NAMALWA (cell line): ENCODE measurements at regions not wholly inside any gene's neighbourhood (a gene's known extent, or its start where the extent isn't known, plus 50 kb on each side); places are given as distances from the start of the nearest gene placed in this dataset.
"Not testable (repeated sequence)": the region's sequence is repeated elsewhere in the genome, so short reads cannot be mapped to it uniquely, and the experiment has no call there.

Experiments used
- DNase-seq: peaks from one replicate; pipeline ENCODE4 v3.0.0-alpha.2; 2015; ENCODE audit warnings: low spot score

DNA sequence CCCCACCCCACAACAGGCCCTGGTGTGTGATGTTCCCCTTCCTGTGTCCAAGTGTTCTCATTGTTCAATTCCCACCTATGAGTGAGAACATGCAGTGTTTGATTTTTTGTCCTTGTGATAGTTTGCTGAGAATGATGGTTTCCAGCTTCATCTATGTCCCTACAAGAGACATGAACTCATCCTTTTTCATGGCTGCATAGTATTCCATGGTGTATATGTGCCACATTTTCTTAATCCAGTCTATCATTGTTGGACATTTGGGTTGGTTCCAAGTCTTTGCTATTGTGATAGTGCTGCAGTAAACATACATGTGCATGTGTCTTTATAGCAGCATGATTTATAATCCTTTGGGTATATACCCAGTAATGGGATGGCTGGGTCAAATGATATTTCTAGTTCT is 163.9 kb downstream of the PTPRU start:
- not testable (repeated sequence) for DNase-seq

DNA sequence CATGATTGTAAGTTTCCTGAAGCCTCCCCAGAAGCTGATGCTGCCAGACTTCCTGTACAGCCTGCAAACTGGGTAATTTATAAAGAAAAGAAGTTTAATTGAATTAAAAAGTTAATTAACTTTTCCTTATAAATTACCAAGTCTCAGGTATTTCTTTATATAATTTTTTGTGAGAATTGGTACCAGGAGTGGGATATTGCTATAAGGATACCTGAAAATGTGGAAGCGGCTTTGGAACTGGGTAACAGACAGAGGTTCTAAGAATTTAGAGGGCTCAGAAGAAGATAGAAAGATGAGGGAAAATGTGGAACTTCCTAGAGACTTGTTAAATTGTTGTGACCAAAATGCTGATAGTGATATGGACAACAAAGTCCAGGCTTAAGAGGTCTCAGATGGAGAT is 163.1 kb downstream of the PTPRU start:
- no peak for DNase-seq

DNA sequence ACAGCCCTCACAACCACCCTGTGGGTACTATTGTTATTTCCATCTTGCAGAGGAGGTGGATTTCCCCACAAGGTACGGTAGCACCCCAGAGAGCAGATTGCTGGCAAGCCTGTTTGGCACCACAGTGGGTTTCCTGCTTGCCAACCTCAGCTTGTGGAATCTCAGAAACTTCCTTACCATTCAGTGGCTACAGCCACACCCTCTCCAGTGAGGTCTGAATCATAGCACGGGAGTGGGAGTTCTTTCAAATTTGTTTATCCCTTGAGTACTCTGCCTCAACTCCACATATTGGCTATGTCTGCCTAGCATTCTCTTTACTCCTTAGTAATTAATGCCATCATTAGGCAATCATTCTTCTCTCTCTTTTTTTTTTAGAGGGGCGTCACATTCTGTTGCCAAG is 162.1 kb downstream of the PTPRU start:
- no peak for DNase-seq

DNA sequence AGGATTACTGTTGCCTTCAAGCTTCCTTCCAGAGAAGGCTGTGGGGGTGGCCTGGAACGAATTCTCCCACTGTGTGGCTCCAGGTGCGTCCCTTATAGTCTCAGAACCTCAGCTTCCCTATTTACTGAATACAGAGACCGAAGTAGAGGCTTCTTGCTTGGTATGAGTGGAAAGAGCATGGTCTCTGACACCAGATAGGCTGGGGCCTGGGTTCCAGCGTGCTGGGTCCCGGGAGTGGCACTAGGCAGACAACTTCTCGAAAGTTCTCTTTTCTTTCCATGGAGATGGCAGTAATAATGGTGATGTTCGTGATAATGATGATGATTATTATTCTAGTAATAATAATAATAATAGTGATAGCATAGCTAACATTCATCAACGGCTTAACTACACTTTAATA is 161.7 kb downstream of the PTPRU start:
- no peak for DNase-seq

DNA sequence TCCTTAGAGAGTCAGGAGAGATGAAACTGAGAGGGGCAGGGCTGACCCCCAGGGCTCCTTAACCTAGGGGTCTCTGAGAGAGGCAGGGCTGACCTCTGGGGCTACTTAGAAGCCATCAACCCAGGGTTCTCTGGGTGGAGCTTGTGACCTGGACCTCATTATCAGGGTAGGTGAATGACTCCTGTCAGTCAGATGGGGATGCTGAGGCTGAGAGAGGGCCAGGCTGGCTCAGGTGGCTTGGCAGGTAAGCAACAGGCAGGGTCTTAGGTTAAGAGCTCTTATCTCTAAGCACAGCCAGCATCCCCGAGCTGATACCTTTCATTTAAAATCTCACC is 160.9 kb downstream of the PTPRU start:
- no peak for DNase-seq

DNA sequence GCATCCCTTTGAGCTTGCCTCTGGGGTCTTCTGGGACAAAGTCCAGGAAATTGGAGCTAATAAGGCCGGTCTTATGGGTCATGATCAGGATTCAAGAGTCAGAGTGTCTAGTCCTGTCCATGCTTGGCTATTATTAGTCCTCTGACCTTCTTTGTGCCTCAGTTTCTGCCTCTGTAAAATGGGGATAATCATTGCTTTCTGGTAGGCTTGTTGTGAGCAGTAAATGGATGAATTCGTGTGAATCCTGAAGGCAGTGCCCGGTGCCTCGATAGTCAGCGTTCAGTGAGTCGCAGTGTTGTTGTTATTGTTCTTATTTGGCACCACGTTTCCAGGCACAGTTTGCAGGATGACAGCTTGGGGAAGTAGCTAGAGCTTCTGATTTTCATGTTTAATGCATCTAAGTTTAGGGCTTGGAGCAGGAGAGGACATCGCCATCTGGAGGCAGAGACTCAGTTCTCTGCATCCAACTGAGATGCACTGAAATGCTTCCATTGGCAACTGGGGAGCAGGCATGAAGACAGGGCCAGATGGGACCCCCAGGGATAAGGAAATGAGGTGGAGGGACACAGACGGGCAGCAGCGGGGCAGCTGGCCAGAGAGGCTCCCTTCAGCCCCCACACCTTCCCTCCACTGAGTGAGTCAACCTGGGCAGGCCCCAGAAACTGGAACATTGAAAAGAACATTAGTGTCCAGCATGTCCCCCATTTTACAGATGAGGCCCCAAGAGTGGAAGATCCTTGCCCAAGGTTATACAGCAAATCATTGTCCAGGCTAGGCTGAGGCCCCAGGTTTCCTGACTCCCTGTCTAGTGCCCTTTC is 160.3 kb downstream of the PTPRU start:
- DNase-seq: no peak

DNA sequence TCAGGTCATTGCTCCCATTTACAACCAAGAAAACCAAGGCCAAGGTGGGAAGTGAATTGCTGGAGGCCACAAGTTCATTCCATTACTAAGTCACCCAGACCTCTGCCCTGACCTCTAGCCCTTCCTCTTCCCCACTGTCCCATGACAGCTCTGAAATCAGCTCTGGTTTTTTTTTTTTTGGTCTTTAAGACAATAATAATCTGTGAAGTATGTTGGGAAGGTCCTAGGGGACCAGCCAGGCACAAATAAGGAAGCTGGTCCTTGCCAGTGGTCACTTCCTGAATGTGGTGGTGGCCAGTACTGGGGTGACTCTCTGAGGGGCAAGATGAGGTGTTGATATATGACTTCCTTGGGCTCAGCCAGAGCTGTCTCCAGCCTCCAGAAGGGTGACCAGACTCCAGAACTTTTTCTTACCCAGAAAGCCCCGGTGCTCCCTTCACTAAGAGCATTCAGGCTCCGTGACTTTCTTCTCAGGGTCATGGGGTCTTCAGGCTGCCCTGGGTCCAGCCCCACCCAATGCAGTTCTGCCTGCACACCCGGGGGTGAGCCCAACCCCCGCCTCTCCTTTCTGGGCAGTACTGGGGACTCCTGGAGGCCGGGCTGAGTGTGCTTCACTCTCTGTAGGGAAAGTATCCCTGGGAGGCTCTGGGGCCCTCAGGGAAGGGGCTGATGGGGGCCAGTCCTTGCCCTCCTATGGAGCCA is 159.6 kb downstream of the PTPRU start:
- no peak for DNase-seq

DNA sequence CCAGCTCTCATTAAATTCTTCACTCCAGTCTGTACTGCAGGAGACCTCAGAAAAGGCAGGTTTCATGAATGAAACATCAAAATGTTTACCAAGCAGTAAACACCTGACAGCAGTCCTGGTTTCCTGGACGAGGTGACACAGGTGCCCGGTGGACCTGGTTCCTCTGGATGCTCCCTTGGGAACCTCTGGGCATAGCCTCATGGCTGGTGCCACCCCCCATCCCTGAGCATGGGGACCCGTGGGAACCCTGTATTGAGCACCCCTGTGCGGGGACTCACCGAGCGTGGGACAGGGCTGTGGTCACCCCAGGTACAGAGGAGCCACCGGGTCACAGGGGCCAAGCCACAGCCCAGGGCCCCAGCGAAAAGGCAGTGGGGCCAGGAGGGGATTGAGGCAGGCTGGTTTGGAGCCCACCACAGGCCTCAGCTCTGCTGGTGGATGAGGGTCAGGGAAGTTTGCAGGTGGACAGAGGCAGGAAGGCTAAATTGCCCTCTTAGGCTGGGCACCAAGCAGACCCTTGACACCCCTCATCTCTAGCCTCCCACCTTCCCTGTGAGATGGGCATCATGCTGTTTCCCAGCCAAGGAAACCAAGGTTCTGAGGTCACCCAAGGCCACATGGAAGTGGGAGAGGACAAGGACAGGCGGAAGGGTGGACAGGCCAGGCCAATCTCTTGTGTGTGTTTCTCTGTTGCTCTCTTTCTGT is 158.4 kb downstream of the PTPRU start:
- DNase-seq: no peak

DNA sequence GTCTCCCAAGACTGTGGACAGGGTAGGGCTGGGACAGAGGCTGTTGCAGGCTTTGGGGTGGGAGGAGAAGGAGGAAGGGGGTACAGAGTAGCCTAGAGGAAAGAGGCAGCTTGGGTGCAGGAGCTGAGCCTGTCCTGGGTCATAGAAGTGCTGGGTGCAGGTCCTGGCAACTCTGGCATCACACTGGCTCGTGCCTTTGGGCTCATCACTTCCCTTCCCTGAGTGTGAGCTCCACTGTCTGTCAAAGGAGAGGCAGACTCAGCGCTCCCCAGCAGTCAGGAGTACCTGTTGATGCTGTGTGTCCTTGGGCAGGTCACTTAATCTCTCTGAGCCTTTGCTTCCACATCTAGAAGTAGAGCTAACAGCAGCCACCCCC is 157.1 kb downstream of the PTPRU start:
- DNase-seq: no peak

DNA sequence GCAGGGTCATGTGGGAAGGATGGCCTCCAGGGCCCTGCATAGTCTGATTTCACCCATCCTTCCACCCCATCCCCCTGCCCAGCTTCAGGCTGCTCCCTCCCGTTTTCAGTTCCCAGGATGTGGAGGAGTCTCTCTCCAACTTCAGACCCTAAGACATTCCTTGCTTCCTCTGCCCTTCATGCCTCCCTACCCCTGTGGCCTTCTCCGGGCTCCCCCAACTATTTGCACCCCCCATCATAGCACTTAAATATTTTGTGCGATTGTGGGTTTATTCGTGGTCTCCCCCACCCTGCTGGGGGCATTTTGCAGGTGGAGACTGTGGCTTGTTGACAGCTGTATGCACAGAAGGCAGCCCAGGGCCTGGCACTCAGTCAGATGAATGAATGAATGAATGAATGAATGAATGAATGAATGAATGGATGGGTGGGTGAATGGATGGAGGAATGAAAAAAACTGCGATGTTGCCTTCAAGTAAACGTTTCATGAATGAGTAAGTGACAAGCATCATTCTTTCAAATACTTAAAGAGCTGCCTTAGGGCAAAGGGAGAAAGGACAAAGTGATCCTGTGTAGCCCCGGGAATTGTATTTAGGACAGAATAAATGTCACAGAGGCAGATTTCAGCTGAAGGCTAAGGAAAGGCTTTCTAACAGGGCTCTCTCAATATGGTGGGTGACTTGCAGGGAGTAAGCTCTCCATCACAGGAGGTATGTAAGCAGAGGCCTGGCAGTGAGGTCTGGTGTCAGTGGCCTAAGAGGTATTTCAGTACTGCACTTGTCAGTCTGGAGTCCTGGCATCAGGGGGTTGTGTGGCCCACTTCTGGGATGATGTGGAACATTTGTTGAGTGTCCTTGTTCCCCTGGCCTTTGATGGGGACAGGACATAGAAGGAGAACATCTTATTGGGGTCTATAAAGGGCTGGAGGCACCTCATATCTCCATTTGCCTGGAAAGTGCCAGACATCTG is 156.4 kb downstream of the PTPRU start:
- DNase-seq: no peak

DNA sequence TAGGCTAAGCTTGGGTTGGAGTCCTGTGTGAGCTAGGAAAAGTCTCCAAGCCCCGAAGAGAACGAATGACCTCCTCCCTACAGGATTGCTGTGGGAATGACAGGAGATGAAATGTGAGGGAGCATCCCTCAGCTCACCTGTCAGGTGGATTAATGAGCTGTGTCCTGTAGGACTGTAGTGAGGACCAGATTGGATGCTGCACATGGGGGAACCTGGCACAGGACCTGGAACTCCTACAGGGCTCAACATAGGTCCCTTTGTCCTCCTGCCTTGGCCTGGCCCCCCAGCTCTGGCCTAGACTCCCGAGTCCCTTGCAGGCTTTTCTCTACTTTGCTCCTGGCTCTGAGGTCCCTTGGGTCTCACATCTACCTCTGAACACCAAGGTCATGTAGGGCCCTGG is 155.7 kb downstream of the PTPRU start:
- DNase-seq: no peak

DNA sequence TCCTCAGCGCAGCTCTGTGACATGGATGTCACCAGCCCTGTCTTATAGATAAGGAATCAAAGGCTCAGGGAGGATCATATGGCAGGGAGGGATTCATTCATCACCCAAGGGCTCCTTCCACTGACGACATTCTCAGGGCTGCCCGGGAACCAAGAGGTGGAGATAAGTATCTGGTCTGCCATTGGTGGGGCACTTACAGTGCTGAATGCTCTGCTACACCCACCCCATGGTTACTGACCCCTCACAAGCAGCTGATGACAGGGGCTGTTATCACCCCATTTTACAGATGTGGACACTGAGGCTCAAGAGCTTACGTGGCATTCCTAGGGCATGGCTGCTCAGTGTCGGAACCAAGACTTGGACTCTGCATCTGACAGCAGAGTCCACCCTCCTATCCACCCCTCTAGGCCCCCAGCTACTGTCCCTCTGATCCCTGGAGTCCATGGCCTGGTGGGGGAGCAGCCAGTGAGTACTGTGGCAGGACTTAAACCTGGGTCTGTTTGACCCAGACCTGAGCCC is 155.1 kb downstream of the PTPRU start:
- no peak for DNase-seq

DNA sequence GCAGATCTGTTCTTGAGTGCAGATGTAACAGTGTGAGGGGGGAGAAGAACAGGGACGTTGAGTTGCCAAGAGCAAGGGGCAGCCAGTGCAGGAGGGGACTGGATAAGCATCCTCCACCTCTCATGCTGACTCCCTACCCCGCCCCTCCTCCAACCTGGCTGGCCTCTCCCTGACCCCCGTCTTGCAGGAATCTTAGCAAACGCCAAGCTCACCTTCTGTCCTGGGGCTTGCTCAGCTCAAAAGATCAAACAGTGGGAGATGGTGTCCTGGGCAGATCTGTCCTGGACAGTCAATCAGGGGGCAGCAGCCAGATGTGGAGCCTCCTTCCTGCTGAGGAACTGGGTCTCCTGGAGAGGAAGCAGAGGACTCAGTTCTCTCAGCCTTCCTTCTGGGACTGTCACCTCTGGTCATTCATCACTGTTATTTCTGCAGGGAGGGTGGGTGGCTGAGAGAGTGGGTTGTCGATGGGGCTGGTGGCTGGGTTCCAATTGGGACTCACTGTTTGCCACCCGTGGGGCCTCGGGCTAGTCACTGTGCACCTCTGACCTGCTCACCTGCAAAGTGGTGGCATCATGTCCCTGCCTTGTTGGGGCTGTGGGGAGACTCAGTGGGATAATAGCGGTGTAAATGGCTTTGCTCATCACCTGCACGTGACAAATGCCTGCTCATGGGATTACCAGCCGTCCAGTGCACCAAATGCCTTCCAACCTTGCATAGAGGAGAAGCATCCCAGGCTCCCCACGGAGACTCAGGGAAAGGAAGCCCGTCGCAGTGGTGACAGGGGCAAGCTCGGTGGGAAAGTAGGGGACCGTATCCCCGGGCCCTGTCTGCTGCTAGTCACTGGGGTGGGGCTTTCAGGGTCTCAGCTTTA is 154.4 kb downstream of the PTPRU start:
- no peak for DNase-seq

DNA sequence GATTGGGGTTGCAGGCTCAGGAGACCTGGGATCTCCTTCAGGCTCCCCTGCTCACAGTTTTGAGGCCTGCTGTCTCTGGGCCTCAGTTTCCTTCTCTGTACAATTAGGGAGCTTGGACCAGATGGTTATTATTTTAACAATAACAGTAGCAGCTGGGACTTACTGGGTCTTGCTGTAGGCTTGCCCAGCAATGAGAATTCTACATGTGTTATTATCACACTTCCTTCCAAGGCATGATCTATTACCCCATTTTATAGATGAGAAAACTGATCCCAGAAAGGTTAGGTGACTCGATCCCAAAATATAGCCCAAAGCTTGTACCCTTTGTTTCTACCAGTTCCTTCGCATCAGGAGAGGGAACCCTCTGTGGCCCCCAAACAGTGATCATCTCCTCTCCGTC is 153.8 kb downstream of the PTPRU start:
- DNase-seq: no peak

DNA sequence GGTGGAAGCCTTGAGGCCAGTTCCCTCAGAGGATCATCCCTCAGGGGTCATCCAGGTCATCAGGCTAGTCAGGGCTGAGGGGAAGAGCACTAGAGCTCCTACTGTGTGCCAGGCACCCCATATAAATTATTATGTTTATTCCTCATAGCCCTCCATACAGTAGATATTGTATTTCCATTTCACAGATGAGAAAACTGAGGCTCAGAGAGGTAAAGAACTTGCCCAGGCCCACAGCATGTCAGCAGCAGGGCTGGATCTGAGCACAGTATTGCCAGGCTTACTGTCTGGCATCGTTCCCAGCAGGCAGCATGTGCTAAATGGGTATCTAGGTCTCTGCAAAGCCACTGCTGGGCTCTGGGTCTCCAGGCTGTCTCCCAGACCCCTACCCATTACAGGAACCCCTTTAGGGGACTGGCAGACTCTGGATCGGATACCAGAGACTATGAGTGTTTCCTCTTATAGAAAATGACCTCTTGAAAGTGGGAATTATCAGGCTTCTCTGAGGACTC is 153.3 kb downstream of the PTPRU start:
- DNase-seq: no peak

DNA sequence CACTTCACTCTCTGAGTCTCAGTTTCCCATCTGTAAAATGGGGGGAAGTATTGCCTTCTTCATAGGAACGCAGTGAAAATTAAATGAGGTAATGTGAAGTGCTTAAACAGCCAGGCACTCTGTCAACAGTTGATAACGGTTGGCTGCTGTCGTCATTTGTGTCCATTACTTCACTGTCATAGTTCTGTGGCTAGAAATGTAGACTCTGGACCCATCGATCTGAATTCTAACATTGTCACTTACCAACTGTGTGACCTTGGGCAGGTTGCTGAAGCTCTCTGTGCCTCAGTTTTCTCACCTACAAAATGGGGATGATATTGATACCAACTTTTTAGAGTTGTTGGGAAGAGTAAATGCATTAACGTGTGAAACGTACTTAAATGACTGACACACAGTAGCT is 152.6 kb downstream of the PTPRU start:
- DNase-seq: no peak

DNA sequence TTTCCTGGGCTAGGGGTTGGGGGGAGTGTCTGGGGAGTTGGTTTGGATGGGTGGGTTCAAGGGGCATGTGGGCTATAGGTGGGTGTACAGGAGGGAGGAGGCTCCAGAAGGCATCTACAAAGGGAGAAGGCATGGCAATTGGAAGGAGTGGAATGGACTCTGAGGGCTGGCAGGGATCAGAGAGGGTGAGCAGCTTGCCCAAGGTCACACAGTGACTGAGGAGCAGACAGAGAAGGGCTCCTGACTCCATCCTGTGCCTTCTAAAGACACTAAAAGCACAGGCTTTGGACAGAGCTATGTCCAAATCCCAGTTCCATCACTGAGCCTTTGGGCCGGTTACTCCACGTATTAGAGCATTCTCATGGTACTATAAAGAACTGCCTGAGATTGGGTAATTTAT is 151.8 kb downstream of the PTPRU start:
- DNase-seq: no peak

DNA sequence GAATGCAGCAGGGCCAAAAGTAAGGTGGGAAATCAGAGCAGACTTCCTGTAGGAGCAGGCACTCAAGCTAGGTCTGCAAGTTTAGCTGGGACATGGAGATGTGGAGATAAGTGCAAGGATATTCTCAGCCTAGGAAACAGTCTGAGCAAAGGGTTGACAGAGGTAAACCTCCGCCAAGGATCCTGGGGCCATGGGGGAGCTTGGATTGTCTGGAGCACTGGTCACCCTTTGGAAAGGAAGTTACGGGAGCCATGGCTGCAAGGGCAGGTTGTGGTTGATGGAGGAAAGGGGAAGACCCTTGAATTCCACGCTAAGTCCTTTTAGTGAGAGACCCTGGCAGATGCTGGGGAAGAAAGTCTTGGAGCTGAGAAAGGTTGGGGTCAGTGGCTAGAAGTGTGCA is 150.9 kb downstream of the PTPRU start:
- no peak for DNase-seq

DNA sequence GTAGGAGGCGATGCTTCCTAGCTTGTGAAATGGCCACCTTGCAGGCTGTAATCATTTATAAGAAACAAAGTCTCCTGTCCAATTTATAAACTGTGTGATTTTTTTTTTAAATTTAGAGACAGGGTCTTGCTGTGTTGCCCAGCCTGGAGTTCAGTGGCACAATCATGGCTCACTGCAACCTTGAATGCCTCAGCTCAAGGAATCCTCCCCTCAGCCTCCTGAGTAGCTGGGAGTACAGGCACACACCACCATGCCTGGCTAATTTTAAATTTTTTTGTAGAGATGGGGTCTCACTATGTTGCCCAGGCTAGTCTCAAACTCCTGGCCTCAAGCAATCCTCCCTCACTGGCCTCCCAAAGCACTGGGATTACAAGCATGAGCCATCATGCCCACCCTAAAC is 150.1 kb downstream of the PTPRU start:
- not testable (repeated sequence) for DNase-seq

DNA sequence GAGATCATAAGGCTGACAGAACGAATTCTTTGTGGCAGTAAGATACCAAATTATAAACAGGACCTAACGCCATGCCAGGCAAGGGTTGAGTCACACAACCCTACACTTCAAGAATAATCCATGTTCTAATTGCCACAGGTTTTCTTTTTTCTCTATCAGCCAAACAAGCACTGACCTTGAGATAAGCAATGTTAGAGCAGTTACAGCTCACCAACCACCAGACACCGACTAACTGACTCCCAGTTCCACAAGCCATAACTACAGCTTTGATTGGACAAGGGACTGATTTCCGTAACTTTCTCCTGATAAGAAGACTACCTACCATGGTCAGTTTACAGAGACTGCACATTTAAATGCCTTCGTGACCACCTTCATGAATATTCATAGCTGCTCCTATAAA is 149.6 kb downstream of the PTPRU start:
- DNase-seq: no peak
